Transverse colon (tissue), 4 donors: ENCODE measurements at regions not wholly inside any gene's neighbourhood (a gene's known extent, or its start where the extent isn't known, plus 50 kb on each side); places are given as distances from the start of the nearest gene placed in this dataset.

ENCODE experiments used
- POLR2A ChIP-seq: fragments of 450-650 bp; IDR thresholded peaks from one replicate; pipeline ENCODE4 v1.6.1; 2016; ENCODE audit warnings: antibody characterized with exemption, mild to moderate bottlenecking, moderate library complexity
- POLR2AphosphoS5 ChIP-seq, 3 donors: sonication (generic); formaldehyde crosslinking; IDR thresholded peaks; one replicate each; pipeline ENCODE4 v1.6.1; 2016; ENCODE audit warnings: antibody characterized with exemption in 3 of 3
- TF ChIP-seq, protein P1 (sequence below), 5 experiments: fragments of 200-600 bp in 3 of 5; fragments of 450-650 bp in 2 of 5; sonication (generic) in 3 of 5; IDR thresholded peaks; 1 replicate in 2 of 5; 2 replicates in 3 of 5; pipeline ENCODE4 v1.5.1; 2016 to 2017; ENCODE audit warnings: antibody characterized with exemption in 5 of 5, inconsistent platforms in 3 of 5, mild to moderate bottlenecking in 2 of 5, moderate library complexity in 1 of 5

DNA sequence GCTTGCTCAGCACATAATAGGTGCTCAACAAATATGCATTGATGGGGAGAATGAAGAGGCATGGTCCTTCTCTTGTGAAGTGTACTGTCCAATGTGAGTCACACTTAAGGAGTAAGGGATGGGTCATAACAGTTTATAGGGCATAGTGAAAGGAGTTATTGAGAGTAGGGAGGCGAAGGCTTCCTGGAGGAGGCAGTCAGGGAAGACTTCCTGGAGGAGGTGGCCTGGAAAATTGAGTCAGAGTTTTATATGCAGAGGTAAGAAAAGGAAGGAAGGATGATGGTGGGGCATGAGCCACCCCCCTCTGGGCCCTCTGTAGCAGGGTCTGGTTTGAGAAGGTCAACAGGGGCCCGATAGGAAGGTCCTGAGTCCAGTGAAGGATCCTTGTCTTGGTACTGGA, 57.0 kb upstream of the ZNF536 start:
- TF ChIP-seq, protein P1, sequence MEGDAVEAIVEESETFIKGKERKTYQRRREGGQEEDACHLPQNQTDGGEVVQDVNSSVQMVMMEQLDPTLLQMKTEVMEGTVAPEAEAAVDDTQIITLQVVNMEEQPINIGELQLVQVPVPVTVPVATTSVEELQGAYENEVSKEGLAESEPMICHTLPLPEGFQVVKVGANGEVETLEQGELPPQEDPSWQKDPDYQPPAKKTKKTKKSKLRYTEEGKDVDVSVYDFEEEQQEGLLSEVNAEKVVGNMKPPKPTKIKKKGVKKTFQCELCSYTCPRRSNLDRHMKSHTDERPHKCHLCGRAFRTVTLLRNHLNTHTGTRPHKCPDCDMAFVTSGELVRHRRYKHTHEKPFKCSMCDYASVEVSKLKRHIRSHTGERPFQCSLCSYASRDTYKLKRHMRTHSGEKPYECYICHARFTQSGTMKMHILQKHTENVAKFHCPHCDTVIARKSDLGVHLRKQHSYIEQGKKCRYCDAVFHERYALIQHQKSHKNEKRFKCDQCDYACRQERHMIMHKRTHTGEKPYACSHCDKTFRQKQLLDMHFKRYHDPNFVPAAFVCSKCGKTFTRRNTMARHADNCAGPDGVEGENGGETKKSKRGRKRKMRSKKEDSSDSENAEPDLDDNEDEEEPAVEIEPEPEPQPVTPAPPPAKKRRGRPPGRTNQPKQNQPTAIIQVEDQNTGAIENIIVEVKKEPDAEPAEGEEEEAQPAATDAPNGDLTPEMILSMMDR (IDR thresholded peaks at IDR 0.05) = no peak
- TF ChIP-seq POLR2AphosphoS5 (IDR thresholded peaks at IDR 0.05) = no peak
- no peak for TF ChIP-seq POLR2A
